ENCODE measurements at regions not wholly inside any gene's neighbourhood (a gene's known extent, or its start where the extent isn't known, plus 50 kb on each side); places are given as distances from the start of the nearest gene placed in this dataset.
"Not testable (repeated sequence)": the region's sequence is repeated elsewhere in the genome, so short reads cannot be mapped to it uniquely, and the experiment has no call there.

GRCh38 chr6:85714893-85715530 lies 72.3 kb upstream of the SYNCRIP start:
- no peak for DNase-seq
- Histone ChIP-seq H3K27me3 (ENCODE audit: insufficient read depth, low read depth, severe bottlenecking) (peaks cover 13% of the 10 kb centered on the region), H3K9me3 (ENCODE audit: severe bottlenecking) (peaks cover 5% of the 10 kb centered on the region), H3K27ac (no peak overlapping the region), H3K4me3 (ENCODE audit: low read depth, low read length) (no peak overlapping the region), H3K36me3 (no peaks in the 10 kb centered on the region)
- TF ChIP-seq CTCF (IDR thresholded peaks at IDR 0.05; ENCODE audit: low read depth, low read length) = no peak

- H3K27ac ChIP-seq = no peak overlapping the region
- peaks cover 5% of the 10 kb centered on the region for H3K9me3 ChIP-seq (ENCODE audit: severe bottlenecking)
- DNase-seq = no peak
- H3K27me3 ChIP-seq (ENCODE audit: insufficient read depth, low read depth, severe bottlenecking) = peaks cover 12% of the 10 kb centered on the region
- TF ChIP-seq CTCF (IDR thresholded peaks at IDR 0.05; ENCODE audit: low read depth, low read length) = no peak
- no peaks in the 10 kb centered on the region for H3K36me3 ChIP-seq
- no peak overlapping the region for H3K4me3 ChIP-seq (ENCODE audit: low read depth, low read length)
These were observed 69.7 kb upstream of the SYNCRIP start for GRCh38 chr6:85712346-85712745.

- DNase-seq; H3K36me3 ChIP-seq; H3K4me3 ChIP-seq (ENCODE audit: low read depth, low read length); H3K27ac ChIP-seq; H3K9me3 ChIP-seq (ENCODE audit: severe bottlenecking): not testable (repeated sequence)
- H3K27me3 ChIP-seq (ENCODE audit: insufficient read depth, low read depth, severe bottlenecking) = peaks cover 14% of the 10 kb centered on the region
These were observed 64.9 kb upstream of the SYNCRIP start for GRCh38 chr6:85707515-85708145.

GRCh38 chr6:85706272-85706671 lies 63.6 kb upstream of the SYNCRIP start:
- no peaks in the 10 kb centered on the region for H3K36me3 ChIP-seq
- TF ChIP-seq CTCF (IDR thresholded peaks at IDR 0.05; ENCODE audit: low read depth, low read length) = no peak
- no peak for DNase-seq
- H3K27ac ChIP-seq = no peak overlapping the region
- H3K27me3 ChIP-seq (ENCODE audit: insufficient read depth, low read depth, severe bottlenecking) = peaks cover 9% of the 10 kb centered on the region
- H3K9me3 ChIP-seq (ENCODE audit: severe bottlenecking) = no peaks in the 10 kb centered on the region
- no peak overlapping the region for H3K4me3 ChIP-seq (ENCODE audit: low read depth, low read length)

- TF ChIP-seq CTCF (IDR thresholded peaks at IDR 0.05; ENCODE audit: low read depth, low read length) = no peak
- no peaks in the 10 kb centered on the region for H3K36me3 ChIP-seq
- H3K27ac ChIP-seq = no peak overlapping the region
- no peak overlapping the region for H3K4me3 ChIP-seq (ENCODE audit: low read depth, low read length)
- peaks cover 9% of the 10 kb centered on the region for H3K27me3 ChIP-seq (ENCODE audit: insufficient read depth, low read depth, severe bottlenecking)
- no peaks in the 10 kb centered on the region for H3K9me3 ChIP-seq (ENCODE audit: severe bottlenecking)
- DNase-seq = no peak
These were observed 62.5 kb upstream of the SYNCRIP start for GRCh38 chr6:85705220-85705619.

GRCh38 chr6:85703406-85703805 lies 60.7 kb upstream of the SYNCRIP start:
- H3K36me3 ChIP-seq = no peaks in the 10 kb centered on the region
- H3K9me3 ChIP-seq (ENCODE audit: severe bottlenecking) = no peaks in the 10 kb centered on the region
- peaks cover 9% of the 10 kb centered on the region for H3K27me3 ChIP-seq (ENCODE audit: insufficient read depth, low read depth, severe bottlenecking)
- H3K27ac ChIP-seq = no peak overlapping the region
- TF ChIP-seq CTCF (IDR thresholded peaks at IDR 0.05; ENCODE audit: low read depth, low read length) = no peak
- DNase-seq = no peak
- H3K4me3 ChIP-seq (ENCODE audit: low read depth, low read length) = no peak overlapping the region

All from WERI-Rb-1 (cell line).